ENCODE measurements at regions not wholly inside any gene's neighbourhood (a gene's known extent, or its start where the extent isn't known, plus 50 kb on each side); places are given as distances from the start of the nearest gene placed in this dataset.

DNA sequence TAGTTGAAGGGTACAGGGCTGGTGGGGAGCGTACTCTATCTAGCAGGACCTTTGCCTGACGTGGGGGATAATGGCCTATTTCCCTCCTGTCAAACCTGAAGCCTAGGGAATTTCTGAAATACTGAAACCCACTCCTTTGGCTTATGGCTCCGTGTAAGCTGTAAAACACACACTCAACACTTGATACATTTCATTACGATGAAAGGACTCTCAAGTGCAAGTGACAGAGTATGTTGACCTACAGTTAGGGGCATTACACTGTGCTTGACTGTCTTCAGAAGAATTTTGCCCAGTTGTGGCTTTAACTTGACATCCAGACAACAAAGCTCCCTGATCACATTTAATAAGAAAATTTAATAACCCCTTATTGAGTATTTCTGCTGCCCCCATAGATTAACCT is 194.3 kb downstream of the BAMBI start:
- Histone ChIP-seq H3K27ac (ENCODE audit: low read depth, low read length, poor library complexity, severe bottlenecking) (no peak overlapping the region), H3F3A (ENCODE audit: insufficient read depth, low read length) (no peaks in the 10 kb centered on the region), H3K4me2 (ENCODE audit: low read length) (no peak overlapping the region), H3K27me3 (ENCODE audit: insufficient read depth, low read length) (no peaks in the 10 kb centered on the region), H3K9me3 (ENCODE audit: low read length) (no peaks in the 10 kb centered on the region), H3K4me1 (ENCODE audit: insufficient read depth, low read length, severe bottlenecking) (no peaks in the 10 kb centered on the region), H3K4me3 (ENCODE audit: low read depth, low read length, poor library complexity, severe bottlenecking) (no peak overlapping the region), H3K9me2 (ENCODE audit: low read depth, low read length) (no peaks in the 10 kb centered on the region), H3K36me3 (ENCODE audit: insufficient read depth, low read length) (no peaks in the 10 kb centered on the region), H2AFZ (ENCODE audit: low read length) (no peak overlapping the region), H3K9ac (ENCODE audit: low read length) (no peak overlapping the region), H4K20me1 (ENCODE audit: insufficient read depth, low read length) (no peaks in the 10 kb centered on the region), H3K79me2 (ENCODE audit: insufficient read depth, low read length) (no peaks in the 10 kb centered on the region)
- TF ChIP-seq, protein P1, sequence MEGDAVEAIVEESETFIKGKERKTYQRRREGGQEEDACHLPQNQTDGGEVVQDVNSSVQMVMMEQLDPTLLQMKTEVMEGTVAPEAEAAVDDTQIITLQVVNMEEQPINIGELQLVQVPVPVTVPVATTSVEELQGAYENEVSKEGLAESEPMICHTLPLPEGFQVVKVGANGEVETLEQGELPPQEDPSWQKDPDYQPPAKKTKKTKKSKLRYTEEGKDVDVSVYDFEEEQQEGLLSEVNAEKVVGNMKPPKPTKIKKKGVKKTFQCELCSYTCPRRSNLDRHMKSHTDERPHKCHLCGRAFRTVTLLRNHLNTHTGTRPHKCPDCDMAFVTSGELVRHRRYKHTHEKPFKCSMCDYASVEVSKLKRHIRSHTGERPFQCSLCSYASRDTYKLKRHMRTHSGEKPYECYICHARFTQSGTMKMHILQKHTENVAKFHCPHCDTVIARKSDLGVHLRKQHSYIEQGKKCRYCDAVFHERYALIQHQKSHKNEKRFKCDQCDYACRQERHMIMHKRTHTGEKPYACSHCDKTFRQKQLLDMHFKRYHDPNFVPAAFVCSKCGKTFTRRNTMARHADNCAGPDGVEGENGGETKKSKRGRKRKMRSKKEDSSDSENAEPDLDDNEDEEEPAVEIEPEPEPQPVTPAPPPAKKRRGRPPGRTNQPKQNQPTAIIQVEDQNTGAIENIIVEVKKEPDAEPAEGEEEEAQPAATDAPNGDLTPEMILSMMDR (IDR thresholded peaks at IDR 0.05; ENCODE audit: low read length): no peak
- TF ChIP-seq EZH2 (IDR thresholded peaks at IDR 0.05; ENCODE audit: borderline replicate concordance, low read length): no peak

DNA sequence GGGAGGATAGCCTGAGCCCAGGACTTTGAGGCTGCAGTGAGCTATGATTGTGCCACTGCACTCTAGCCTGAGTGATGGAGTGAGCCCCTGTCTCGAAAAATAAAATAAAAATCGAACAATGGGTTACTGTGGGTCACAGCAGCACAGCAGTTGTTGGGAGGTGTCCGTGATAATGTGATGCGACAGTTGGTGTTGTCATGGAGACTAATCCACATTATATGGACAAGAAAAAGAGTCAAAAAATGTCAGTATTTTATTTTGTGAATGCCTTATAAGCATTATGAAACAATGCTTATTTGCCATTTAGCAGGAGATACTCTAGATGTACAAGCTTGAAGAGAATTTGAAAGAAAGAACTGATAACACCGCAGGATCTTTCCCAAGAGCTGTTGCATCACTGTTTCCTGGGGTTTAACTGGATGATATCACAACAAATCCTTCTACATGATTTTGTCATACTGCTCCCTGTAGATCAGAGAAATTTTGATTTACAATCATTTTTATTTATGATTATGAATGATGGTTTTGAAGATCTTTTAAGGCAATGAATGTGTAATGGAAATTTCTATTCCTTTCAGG is 195.4 kb downstream of the BAMBI start:
- Histone ChIP-seq H3K9me3 (ENCODE audit: low read length) (no peaks in the 10 kb centered on the region), H3K4me2 (ENCODE audit: low read length) (no peak overlapping the region), H3K9ac (ENCODE audit: low read length) (no peak overlapping the region), H3K79me2 (ENCODE audit: insufficient read depth, low read length) (no peaks in the 10 kb centered on the region), H3K36me3 (ENCODE audit: insufficient read depth, low read length) (no peaks in the 10 kb centered on the region), H4K20me1 (ENCODE audit: insufficient read depth, low read length) (no peaks in the 10 kb centered on the region), H3K27me3 (ENCODE audit: insufficient read depth, low read length) (no peaks in the 10 kb centered on the region), H3K9me2 (ENCODE audit: low read depth, low read length) (no peaks in the 10 kb centered on the region), H3K27ac (ENCODE audit: low read depth, low read length, poor library complexity, severe bottlenecking) (no peak overlapping the region), H3F3A (ENCODE audit: insufficient read depth, low read length) (no peaks in the 10 kb centered on the region), H2AFZ (ENCODE audit: low read length) (no peak overlapping the region), H3K4me1 (ENCODE audit: insufficient read depth, low read length, severe bottlenecking) (no peaks in the 10 kb centered on the region), H3K4me3 (ENCODE audit: low read depth, low read length, poor library complexity, severe bottlenecking) (no peak overlapping the region)
- no peak for TF ChIP-seq EZH2 (IDR thresholded peaks at IDR 0.05; ENCODE audit: borderline replicate concordance, low read length)
- TF ChIP-seq, protein P1 (IDR thresholded peaks at IDR 0.05; ENCODE audit: low read length): no peak

GRCh38 chr10:28873540-28873939 is 196.2 kb downstream of the BAMBI start:
- no peak overlapping the region for H2AFZ ChIP-seq (ENCODE audit: low read length)
- no peaks in the 10 kb centered on the region for H3K27me3 ChIP-seq (ENCODE audit: insufficient read depth, low read length)
- H3K9me2 ChIP-seq (ENCODE audit: low read depth, low read length): no peaks in the 10 kb centered on the region
- H3K4me2 ChIP-seq (ENCODE audit: low read length): no peak overlapping the region
- no peak overlapping the region for H3K4me3 ChIP-seq (ENCODE audit: low read depth, low read length, poor library complexity, severe bottlenecking)
- H3K9me3 ChIP-seq (ENCODE audit: low read length): no peaks in the 10 kb centered on the region
- no peaks in the 10 kb centered on the region for H4K20me1 ChIP-seq (ENCODE audit: insufficient read depth, low read length)
- H3K9ac ChIP-seq (ENCODE audit: low read length): no peak overlapping the region
- TF ChIP-seq, protein P1 (IDR thresholded peaks at IDR 0.05; ENCODE audit: low read length): no peak
- TF ChIP-seq EZH2 (IDR thresholded peaks at IDR 0.05; ENCODE audit: borderline replicate concordance, low read length): no peak
- H3K79me2 ChIP-seq (ENCODE audit: insufficient read depth, low read length): no peaks in the 10 kb centered on the region
- no peaks in the 10 kb centered on the region for H3K4me1 ChIP-seq (ENCODE audit: insufficient read depth, low read length, severe bottlenecking)
- no peaks in the 10 kb centered on the region for H3K36me3 ChIP-seq (ENCODE audit: insufficient read depth, low read length)
- no peaks in the 10 kb centered on the region for H3F3A ChIP-seq (ENCODE audit: insufficient read depth, low read length)
- no peak overlapping the region for H3K27ac ChIP-seq (ENCODE audit: low read depth, low read length, poor library complexity, severe bottlenecking)

All from OCI-LY1 (cell line).